ENCODE measurements at regions not wholly inside any gene's neighbourhood (a gene's known extent, or its start where the extent isn't known, plus 50 kb on each side); places are given as distances from the start of the nearest gene placed in this dataset.

DNA sequence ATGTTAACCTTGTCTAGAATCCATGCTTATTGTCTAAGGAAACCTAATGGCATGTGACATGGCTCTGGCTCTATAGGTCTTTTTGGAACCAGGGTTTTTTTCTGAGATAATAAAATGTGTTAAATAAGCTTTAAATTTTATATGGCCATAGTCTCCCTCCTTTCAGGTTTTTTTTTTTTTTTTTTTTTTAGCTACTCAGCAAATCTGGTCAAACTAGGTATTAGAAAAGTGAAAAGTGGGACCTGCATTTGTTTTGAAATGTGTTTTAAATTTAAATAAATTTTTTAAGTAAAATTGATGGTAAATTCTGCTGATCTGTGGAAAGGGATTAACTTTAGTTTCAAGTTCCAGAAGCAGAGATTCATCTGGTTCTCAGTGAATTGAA lies 52.1 kb upstream of the NANOGP8 start:
- no peaks in the 10 kb centered on the region for H3K36me3 ChIP-seq (ENCODE audit: insufficient read depth, low read length)
- no peak overlapping the region for H2AFZ ChIP-seq (ENCODE audit: low read depth, low read length)
- no peaks in the 10 kb centered on the region for H3K4me1 ChIP-seq (ENCODE audit: insufficient read depth, low read length)
- H3K4me3 ChIP-seq (ENCODE audit: low read depth in 1 of 2, low read length in 2 of 2): no peak overlapping the region
- no peak overlapping the region for H3K9ac ChIP-seq (ENCODE audit: low read depth, low read length)
- H3K27me3 ChIP-seq (ENCODE audit: insufficient read depth, low read length, poor library complexity): no peaks in the 10 kb centered on the region
- TF ChIP-seq, protein P1, sequence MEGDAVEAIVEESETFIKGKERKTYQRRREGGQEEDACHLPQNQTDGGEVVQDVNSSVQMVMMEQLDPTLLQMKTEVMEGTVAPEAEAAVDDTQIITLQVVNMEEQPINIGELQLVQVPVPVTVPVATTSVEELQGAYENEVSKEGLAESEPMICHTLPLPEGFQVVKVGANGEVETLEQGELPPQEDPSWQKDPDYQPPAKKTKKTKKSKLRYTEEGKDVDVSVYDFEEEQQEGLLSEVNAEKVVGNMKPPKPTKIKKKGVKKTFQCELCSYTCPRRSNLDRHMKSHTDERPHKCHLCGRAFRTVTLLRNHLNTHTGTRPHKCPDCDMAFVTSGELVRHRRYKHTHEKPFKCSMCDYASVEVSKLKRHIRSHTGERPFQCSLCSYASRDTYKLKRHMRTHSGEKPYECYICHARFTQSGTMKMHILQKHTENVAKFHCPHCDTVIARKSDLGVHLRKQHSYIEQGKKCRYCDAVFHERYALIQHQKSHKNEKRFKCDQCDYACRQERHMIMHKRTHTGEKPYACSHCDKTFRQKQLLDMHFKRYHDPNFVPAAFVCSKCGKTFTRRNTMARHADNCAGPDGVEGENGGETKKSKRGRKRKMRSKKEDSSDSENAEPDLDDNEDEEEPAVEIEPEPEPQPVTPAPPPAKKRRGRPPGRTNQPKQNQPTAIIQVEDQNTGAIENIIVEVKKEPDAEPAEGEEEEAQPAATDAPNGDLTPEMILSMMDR (IDR thresholded peaks at IDR 0.05; ENCODE audit: borderline replicate concordance, extremely low read depth, low read length, poor library complexity, severe bottlenecking): no peak
- TF ChIP-seq EZH2 (IDR thresholded peaks at IDR 0.05; ENCODE audit: borderline replicate concordance, low read depth, low read length, severe bottlenecking): no peak
- H3K9me3 ChIP-seq (ENCODE audit: insufficient read depth, low read length, severe bottlenecking): no peaks in the 10 kb centered on the region
- DNase-seq (no peak), ATAC-seq (ENCODE audit: insufficient read depth, low read depth) (no peak)
- no peaks in the 10 kb centered on the region for H3K79me2 ChIP-seq (ENCODE audit: insufficient read depth, low read length)
- no peaks in the 10 kb centered on the region for H4K20me1 ChIP-seq (ENCODE audit: insufficient read depth, low read length)
- H3K4me2 ChIP-seq (ENCODE audit: insufficient read depth, low read length): no peak overlapping the region
- no peak overlapping the region for H3K27ac ChIP-seq (ENCODE audit: low read length)

DNA sequence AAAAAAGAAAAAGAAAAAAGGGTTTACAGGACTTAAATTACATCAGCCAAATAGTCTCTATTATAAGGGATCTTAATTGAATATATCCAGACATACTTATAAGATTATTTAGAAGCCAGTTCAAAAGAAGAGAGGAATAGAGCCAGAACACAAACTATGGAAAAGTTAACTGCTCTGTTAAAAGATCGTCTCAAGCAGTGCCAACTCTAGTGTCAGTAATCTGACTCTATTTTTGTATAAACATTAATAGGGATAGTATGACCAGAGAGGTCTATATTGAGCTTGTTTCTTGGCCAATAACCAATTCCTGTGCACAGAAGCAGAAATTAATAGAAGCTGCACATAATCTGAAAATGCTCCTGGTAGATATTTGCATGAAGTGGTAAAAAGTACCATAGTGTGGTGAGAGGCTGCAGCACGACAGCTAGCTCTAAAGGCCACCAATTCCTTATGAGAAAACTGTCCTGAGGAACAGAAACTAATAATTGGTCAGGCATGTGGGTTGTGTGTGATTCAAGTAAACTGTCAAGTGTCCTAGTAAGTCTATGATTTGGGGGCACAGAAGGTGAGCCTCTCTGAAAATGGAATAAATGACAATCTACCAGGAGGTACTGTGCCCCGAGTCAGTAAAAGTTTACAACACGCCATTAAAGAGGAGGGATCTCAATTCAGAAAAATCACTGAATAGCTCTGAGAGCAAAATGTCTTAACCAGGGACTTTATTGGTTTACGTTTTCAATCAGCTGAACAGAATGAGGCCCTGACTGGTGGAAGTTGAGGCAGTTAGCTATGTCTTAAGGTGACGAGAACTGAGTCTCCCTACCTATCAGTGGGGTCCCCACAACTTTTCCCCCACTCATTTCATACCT lies 51.5 kb upstream of the NANOGP8 start:
- H3K79me2 ChIP-seq (ENCODE audit: insufficient read depth, low read length): no peaks in the 10 kb centered on the region
- H3K27ac ChIP-seq (ENCODE audit: low read length): no peak overlapping the region
- no peak overlapping the region for H3K4me2 ChIP-seq (ENCODE audit: insufficient read depth, low read length)
- TF ChIP-seq, protein P1 (IDR thresholded peaks at IDR 0.05; ENCODE audit: borderline replicate concordance, extremely low read depth, low read length, poor library complexity, severe bottlenecking): no peak
- no peak for TF ChIP-seq EZH2 (IDR thresholded peaks at IDR 0.05; ENCODE audit: borderline replicate concordance, low read depth, low read length, severe bottlenecking)
- ATAC-seq (ENCODE audit: insufficient read depth, low read depth) (no peak), DNase-seq (no peak)
- no peak overlapping the region for H2AFZ ChIP-seq (ENCODE audit: low read depth, low read length)
- no peak overlapping the region for H3K9ac ChIP-seq (ENCODE audit: low read depth, low read length)
- H3K27me3 ChIP-seq (ENCODE audit: insufficient read depth, low read length, poor library complexity): no peaks in the 10 kb centered on the region
- H3K4me3 ChIP-seq (ENCODE audit: low read depth in 1 of 2, low read length in 2 of 2): no peak overlapping the region
- H3K4me1 ChIP-seq (ENCODE audit: insufficient read depth, low read length): no peaks in the 10 kb centered on the region
- H3K9me3 ChIP-seq (ENCODE audit: insufficient read depth, low read length, severe bottlenecking): no peaks in the 10 kb centered on the region
- no peaks in the 10 kb centered on the region for H3K36me3 ChIP-seq (ENCODE audit: insufficient read depth, low read length)
- H4K20me1 ChIP-seq (ENCODE audit: insufficient read depth, low read length): no peaks in the 10 kb centered on the region
